ENCODE measurements at regions not wholly inside any gene's neighbourhood (a gene's known extent, or its start where the extent isn't known, plus 50 kb on each side); places are given as distances from the start of the nearest gene placed in this dataset.

GRCh38 chr1:38266197-38266520, 219.6 kb upstream of the POU3F1 start (continued):
- TF ChIP-seq, protein P1, sequence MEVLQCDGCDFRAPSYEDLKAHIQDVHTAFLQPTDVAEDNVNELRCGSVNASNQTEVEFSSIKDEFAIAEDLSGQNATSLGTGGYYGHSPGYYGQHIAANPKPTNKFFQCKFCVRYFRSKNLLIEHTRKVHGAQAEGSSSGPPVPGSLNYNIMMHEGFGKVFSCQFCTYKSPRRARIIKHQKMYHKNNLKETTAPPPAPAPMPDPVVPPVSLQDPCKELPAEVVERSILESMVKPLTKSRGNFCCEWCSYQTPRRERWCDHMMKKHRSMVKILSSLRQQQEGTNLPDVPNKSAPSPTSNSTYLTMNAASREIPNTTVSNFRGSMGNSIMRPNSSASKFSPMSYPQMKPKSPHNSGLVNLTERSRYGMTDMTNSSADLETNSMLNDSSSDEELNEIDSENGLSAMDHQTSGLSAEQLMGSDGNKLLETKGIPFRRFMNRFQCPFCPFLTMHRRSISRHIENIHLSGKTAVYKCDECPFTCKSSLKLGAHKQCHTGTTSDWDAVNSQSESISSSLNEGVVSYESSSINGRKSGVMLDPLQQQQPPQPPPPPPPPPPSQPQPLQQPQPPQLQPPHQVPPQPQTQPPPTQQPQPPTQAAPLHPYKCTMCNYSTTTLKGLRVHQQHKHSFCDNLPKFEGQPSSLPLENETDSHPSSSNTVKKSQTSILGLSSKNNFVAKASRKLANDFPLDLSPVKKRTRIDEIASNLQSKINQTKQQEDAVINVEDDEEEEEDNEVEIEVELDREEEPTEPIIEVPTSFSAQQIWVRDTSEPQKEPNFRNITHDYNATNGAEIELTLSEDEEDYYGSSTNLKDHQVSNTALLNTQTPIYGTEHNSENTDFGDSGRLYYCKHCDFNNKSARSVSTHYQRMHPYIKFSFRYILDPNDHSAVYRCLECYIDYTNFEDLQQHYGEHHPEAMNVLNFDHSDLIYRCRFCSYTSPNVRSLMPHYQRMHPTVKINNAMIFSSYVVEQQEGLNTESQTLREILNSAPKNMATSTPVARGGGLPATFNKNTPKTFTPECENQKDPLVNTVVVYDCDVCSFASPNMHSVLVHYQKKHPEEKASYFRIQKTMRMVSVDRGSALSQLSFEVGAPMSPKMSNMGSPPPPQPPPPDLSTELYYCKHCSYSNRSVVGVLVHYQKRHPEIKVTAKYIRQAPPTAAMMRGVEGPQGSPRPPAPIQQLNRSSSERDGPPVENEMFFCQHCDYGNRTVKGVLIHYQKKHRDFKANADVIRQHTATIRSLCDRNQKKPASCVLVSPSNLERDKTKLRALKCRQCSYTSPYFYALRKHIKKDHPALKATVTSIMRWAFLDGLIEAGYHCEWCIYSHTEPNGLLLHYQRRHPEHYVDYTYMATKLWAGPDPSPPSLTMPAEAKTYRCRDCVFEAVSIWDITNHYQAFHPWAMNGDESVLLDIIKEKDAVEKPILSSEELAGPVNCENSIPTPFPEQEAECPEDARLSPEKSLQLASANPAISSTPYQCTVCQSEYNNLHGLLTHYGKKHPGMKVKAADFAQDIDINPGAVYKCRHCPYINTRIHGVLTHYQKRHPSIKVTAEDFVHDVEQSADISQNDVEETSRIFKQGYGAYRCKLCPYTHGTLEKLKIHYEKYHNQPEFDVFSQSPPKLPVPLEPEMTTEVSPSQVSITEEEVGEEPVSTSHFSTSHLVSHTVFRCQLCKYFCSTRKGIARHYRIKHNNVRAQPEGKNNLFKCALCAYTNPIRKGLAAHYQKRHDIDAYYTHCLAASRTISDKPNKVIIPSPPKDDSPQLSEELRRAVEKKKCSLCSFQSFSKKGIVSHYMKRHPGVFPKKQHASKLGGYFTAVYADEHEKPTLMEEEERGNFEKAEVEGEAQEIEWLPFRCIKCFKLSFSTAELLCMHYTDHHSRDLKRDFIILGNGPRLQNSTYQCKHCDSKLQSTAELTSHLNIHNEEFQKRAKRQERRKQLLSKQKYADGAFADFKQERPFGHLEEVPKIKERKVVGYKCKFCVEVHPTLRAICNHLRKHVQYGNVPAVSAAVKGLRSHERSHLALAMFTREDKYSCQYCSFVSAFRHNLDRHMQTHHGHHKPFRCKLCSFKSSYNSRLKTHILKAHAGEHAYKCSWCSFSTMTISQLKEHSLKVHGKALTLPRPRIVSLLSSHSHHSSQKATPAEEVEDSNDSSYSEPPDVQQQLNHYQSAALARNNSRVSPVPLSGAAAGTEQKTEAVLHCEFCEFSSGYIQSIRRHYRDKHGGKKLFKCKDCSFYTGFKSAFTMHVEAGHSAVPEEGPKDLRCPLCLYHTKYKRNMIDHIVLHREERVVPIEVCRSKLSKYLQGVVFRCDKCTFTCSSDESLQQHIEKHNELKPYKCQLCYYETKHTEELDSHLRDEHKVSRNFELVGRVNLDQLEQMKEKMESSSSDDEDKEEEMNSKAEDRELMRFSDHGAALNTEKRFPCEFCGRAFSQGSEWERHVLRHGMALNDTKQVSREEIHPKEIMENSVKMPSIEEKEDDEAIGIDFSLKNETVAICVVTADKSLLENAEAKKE (CRISPR knock-in tag; IDR thresholded peaks at IDR 0.05), result no peak
- TF ChIP-seq EZH2phosphoT487 (IDR thresholded peaks at IDR 0.05; ENCODE audit: unreplicated experiment) (no peak), NANOG (IDR thresholded peaks at IDR 0.05; ENCODE audit: borderline replicate concordance) (no peak), ZNF331 (CRISPR knock-in tag; IDR thresholded peaks at IDR 0.05; ENCODE audit: low read depth) (no peak), STAT1 (IDR thresholded peaks at IDR 0.05; ENCODE audit: unreplicated experiment) (no peak), ZNF114 (CRISPR knock-in tag; IDR thresholded peaks at IDR 0.05) (no peak), JUNB (IDR thresholded peaks at IDR 0.05; ENCODE audit: unreplicated experiment) (no peak), EZH2 (IDR thresholded peaks at IDR 0.05; ENCODE audit: low read depth, unreplicated experiment) (no peak), ETS1 (IDR thresholded peaks at IDR 0.05) (no peak), CTCF (conservative IDR thresholded peaks at IDR 0.05; ENCODE audit: low read depth in 2 of 2) (no peak), CREB1 (CRISPR knock-in tag; IDR thresholded peaks at IDR 0.05; ENCODE audit: low read depth) (no peak)

Measured in GM23338 (cell line).